HG02852 (cell line): ENCODE measurements at regions not wholly inside any gene's neighbourhood (a gene's known extent, or its start where the extent isn't known, plus 50 kb on each side); places are given as distances from the start of the nearest gene placed in this dataset.
"Not testable (repeated sequence)": the region's sequence is repeated elsewhere in the genome, so short reads cannot be mapped to it uniquely, and the experiment has no call there.

Experiments
- ATAC-seq: cut with Tn5 transposase; IDR thresholded peaks from one replicate; pipeline ENCODE4 v1.9.1; 2021; ENCODE audit warnings: mild to moderate bottlenecking, moderate library complexity; ENCODE audit not compliant: unreplicated experiment

GRCh38 chr10:130938891-130939290 lies 372.6 kb downstream of the TCERG1L start:
- not testable (repeated sequence) for ATAC-seq

GRCh38 chr10:130941886-130942285 lies 369.6 kb downstream of the TCERG1L start:
- no peak for ATAC-seq

- ATAC-seq, result no peak
Measured at GRCh38 chr10:130952086-130952485, 359.4 kb downstream of the TCERG1L start.

GRCh38 chr10:130954326-130954905 lies 357.1 kb downstream of the TCERG1L start:
- ATAC-seq, result no peak

GRCh38 chr10:130956251-130956650 lies 355.3 kb downstream of the TCERG1L start:
- no peak for ATAC-seq

- ATAC-seq, result no peak
Measured at GRCh38 chr10:130957423-130957822, 354.1 kb downstream of the TCERG1L start.

GRCh38 chr10:130958003-130958402 lies 353.5 kb downstream of the TCERG1L start:
- ATAC-seq, result no peak

- ATAC-seq, result no peak
Measured at GRCh38 chr10:130958981-130959751, 352.4 kb downstream of the TCERG1L start.

GRCh38 chr10:130959752-130960195 lies 351.7 kb downstream of the TCERG1L start:
- ATAC-seq, result no peak

GRCh38 chr10:130960531-130960930 lies 351.0 kb downstream of the TCERG1L start:
- ATAC-seq, result no peak

- ATAC-seq, result no peak
Measured at GRCh38 chr10:130961506-130962239, 349.8 kb downstream of the TCERG1L start.

GRCh38 chr10:130962240-130963051 lies 349.1 kb downstream of the TCERG1L start:
- no peak for ATAC-seq

GRCh38 chr10:130963052-130963393 lies 348.5 kb downstream of the TCERG1L start:
- ATAC-seq, result no peak

- no peak for ATAC-seq
Measured at GRCh38 chr10:130963786-130964522, 347.6 kb downstream of the TCERG1L start.

GRCh38 chr10:130964771-130965170 lies 346.8 kb downstream of the TCERG1L start:
- ATAC-seq, result no peak

GRCh38 chr10:130967161-130967560 lies 344.4 kb downstream of the TCERG1L start:
- ATAC-seq, result no peak

GRCh38 chr10:130967784-130968183 lies 343.7 kb downstream of the TCERG1L start:
- no peak for ATAC-seq

GRCh38 chr10:130968511-130968910 lies 343.0 kb downstream of the TCERG1L start:
- ATAC-seq, result no peak

GRCh38 chr10:130968964-130969363 lies 342.6 kb downstream of the TCERG1L start:
- no peak for ATAC-seq

- no peak for ATAC-seq
Measured at GRCh38 chr10:130969700-130970099, 341.8 kb downstream of the TCERG1L start.
